ENCODE measurements at regions not wholly inside any gene's neighbourhood (a gene's known extent, or its start where the extent isn't known, plus 50 kb on each side); places are given as distances from the start of the nearest gene placed in this dataset.

DNA sequence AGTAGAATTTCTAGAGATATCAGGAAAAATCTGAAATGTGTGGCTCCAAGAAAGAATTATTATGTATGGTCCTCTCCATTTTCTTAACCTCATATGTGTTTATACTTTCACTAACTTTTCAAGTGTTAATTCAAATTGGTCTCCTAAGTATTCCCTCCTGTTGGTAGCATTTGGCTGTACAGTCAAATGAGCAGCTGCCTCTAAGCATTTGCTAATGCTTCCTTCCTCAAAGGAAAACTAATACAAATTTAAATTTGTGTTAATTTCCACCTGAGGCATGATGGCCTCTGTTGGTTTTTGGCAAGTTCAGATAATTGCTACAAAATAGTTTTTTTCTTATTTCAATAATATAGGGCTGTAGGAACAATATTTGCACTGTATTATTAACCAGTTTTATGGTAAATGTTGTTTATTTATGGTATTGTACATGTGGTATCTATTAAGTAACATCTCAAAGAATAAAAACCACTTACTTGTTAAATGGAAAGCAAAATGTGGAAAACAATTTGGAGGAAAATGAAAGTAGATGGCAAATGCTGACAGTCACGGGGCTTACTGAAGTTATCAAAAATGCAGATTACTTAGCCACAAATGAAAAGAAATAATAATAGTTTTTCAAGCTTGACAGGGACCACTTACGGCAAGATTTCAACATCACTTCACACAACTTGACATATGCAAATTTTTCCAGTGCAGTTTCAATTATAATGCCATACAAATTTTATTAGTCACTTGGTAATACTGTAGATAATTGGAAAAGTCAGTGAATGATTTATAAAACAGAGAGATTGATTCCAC lies 299.3 kb upstream of the MEOX2 start:
- TF ChIP-seq TAF1 (IDR thresholded peaks at IDR 0.05; ENCODE audit: borderline replicate concordance, low read depth, low read length) (no peak), POLR2A (IDR thresholded peaks at IDR 0.05; ENCODE audit: low read depth, low read length) (no peak), POLR2AphosphoS5 (IDR thresholded peaks at IDR 0.05; ENCODE audit: low read depth, low read length) (no peak)

Data from GM12892 (cell line).